ENCODE measurements at regions not wholly inside any gene's neighbourhood (a gene's known extent, or its start where the extent isn't known, plus 50 kb on each side); places are given as distances from the start of the nearest gene placed in this dataset.

DNA sequence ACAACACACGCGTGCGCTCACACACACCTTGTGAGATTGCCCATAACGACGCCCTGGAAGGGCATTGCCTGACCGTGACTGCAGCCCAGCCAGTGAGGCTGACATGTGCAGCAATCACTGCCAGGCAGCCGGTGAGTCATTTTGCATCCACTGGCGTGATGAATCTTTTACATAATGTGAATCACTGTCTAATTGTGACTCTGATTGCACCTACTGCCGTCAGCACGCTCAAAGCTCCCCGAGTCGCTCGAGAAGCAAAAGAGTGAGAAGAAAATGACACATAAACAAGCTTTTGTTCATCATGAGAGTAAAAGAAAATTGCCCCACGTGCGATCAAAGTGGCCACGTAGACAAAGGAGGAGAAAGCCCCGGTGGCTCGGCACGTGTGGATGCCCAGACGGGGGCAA, 117.4 kb upstream of the PFKP start (continued):
- TF ChIP-seq, protein P1, sequence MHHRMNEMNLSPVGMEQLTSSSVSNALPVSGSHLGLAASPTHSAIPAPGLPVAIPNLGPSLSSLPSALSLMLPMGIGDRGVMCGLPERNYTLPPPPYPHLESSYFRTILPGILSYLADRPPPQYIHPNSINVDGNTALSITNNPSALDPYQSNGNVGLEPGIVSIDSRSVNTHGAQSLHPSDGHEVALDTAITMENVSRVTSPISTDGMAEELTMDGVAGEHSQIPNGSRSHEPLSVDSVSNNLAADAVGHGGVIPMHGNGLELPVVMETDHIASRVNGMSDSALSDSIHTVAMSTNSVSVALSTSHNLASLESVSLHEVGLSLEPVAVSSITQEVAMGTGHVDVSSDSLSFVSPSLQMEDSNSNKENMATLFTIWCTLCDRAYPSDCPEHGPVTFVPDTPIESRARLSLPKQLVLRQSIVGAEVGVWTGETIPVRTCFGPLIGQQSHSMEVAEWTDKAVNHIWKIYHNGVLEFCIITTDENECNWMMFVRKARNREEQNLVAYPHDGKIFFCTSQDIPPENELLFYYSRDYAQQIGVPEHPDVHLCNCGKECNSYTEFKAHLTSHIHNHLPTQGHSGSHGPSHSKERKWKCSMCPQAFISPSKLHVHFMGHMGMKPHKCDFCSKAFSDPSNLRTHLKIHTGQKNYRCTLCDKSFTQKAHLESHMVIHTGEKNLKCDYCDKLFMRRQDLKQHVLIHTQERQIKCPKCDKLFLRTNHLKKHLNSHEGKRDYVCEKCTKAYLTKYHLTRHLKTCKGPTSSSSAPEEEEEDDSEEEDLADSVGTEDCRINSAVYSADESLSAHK (tag by site-specific recombination; IDR thresholded peaks at IDR 0.05): no peak
- no peak for TF ChIP-seq KLF7 (tag by site-specific recombination; IDR thresholded peaks at IDR 0.05; ENCODE audit: borderline replicate concordance)
- no peak for TF ChIP-seq ZNF221 (tag by site-specific recombination; IDR thresholded peaks at IDR 0.05; ENCODE audit: borderline replicate concordance)
- peak; percentile 86; the same call in 1 of the 2 replicates for TF ChIP-seq ZNF660 (tag by site-specific recombination; IDR thresholded peaks at IDR 0.05)
- TF ChIP-seq ZNF24 (tag by site-specific recombination; IDR thresholded peaks at IDR 0.05): peak; percentile 34; the same call in 1 of the 2 replicates
- TF ChIP-seq ZNF140 (tag by site-specific recombination; IDR thresholded peaks at IDR 0.05): no peak
- no peak for TF ChIP-seq ZNF610 (tag by site-specific recombination; IDR thresholded peaks at IDR 0.05; ENCODE audit: borderline replicate concordance)
- TF ChIP-seq ZNF335 (tag by site-specific recombination; conservative IDR thresholded peaks at IDR 0.05): 0 out of 2 replicates have a peak, but pooled peaks have one; percentile 5
- TF ChIP-seq, protein P2, sequence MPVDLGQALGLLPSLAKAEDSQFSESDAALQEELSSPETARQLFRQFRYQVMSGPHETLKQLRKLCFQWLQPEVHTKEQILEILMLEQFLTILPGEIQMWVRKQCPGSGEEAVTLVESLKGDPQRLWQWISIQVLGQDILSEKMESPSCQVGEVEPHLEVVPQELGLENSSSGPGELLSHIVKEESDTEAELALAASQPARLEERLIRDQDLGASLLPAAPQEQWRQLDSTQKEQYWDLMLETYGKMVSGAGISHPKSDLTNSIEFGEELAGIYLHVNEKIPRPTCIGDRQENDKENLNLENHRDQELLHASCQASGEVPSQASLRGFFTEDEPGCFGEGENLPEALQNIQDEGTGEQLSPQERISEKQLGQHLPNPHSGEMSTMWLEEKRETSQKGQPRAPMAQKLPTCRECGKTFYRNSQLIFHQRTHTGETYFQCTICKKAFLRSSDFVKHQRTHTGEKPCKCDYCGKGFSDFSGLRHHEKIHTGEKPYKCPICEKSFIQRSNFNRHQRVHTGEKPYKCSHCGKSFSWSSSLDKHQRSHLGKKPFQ (tag by site-specific recombination; IDR thresholded peaks at IDR 0.05): no peak
- TF ChIP-seq ZNF223 (tag by site-specific recombination; IDR thresholded peaks at IDR 0.05): no peak
- no peak for TF ChIP-seq ZNF677 (tag by site-specific recombination; IDR thresholded peaks at IDR 0.05)
- TF ChIP-seq ZNF132 (tag by site-specific recombination; IDR thresholded peaks at IDR 0.05; ENCODE audit: borderline replicate concordance): no peak
- TF ChIP-seq, protein P3, sequence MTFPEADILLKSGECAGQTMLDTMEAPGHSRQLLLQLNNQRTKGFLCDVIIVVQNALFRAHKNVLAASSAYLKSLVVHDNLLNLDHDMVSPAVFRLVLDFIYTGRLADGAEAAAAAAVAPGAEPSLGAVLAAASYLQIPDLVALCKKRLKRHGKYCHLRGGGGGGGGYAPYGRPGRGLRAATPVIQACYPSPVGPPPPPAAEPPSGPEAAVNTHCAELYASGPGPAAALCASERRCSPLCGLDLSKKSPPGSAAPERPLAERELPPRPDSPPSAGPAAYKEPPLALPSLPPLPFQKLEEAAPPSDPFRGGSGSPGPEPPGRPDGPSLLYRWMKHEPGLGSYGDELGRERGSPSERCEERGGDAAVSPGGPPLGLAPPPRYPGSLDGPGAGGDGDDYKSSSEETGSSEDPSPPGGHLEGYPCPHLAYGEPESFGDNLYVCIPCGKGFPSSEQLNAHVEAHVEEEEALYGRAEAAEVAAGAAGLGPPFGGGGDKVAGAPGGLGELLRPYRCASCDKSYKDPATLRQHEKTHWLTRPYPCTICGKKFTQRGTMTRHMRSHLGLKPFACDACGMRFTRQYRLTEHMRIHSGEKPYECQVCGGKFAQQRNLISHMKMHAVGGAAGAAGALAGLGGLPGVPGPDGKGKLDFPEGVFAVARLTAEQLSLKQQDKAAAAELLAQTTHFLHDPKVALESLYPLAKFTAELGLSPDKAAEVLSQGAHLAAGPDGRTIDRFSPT (tag by site-specific recombination; IDR thresholded peaks at IDR 0.05): peak; percentile 84
- TF ChIP-seq ZNF624 (tag by site-specific recombination; IDR thresholded peaks at IDR 0.05): no peak
- no peak for TF ChIP-seq ZNF76 (tag by site-specific recombination; IDR thresholded peaks at IDR 0.05; ENCODE audit: borderline replicate concordance, low read depth)
- TF ChIP-seq ZNF768 (tag by site-specific recombination; IDR thresholded peaks at IDR 0.05): no peak
- no peak for TF ChIP-seq ZNF426 (tag by site-specific recombination; IDR thresholded peaks at IDR 0.05)
- no peak for TF ChIP-seq ZNF146 (tag by site-specific recombination; IDR thresholded peaks at IDR 0.05)
- peak; percentile 61; the same call in 1 of the 2 replicates for TF ChIP-seq ZFP37 (tag by site-specific recombination; IDR thresholded peaks at IDR 0.05)
- no peak for TF ChIP-seq ZNF654 (tag by site-specific recombination; IDR thresholded peaks at IDR 0.05; ENCODE audit: low read depth)
- TF ChIP-seq, protein P4, sequence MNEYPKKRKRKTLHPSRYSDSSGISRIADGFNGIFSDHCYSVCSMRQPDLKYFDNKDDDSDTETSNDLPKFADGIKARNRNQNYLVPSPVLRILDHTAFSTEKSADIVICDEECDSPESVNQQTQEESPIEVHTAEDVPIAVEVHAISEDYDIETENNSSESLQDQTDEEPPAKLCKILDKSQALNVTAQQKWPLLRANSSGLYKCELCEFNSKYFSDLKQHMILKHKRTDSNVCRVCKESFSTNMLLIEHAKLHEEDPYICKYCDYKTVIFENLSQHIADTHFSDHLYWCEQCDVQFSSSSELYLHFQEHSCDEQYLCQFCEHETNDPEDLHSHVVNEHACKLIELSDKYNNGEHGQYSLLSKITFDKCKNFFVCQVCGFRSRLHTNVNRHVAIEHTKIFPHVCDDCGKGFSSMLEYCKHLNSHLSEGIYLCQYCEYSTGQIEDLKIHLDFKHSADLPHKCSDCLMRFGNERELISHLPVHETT (tag by site-specific recombination; IDR thresholded peaks at IDR 0.05): peak; percentile 64; the same call in 1 of the 2 replicates
- TF ChIP-seq MYNN (tag by site-specific recombination; IDR thresholded peaks at IDR 0.05; ENCODE audit: borderline replicate concordance): no peak
- TF ChIP-seq, protein P5, sequence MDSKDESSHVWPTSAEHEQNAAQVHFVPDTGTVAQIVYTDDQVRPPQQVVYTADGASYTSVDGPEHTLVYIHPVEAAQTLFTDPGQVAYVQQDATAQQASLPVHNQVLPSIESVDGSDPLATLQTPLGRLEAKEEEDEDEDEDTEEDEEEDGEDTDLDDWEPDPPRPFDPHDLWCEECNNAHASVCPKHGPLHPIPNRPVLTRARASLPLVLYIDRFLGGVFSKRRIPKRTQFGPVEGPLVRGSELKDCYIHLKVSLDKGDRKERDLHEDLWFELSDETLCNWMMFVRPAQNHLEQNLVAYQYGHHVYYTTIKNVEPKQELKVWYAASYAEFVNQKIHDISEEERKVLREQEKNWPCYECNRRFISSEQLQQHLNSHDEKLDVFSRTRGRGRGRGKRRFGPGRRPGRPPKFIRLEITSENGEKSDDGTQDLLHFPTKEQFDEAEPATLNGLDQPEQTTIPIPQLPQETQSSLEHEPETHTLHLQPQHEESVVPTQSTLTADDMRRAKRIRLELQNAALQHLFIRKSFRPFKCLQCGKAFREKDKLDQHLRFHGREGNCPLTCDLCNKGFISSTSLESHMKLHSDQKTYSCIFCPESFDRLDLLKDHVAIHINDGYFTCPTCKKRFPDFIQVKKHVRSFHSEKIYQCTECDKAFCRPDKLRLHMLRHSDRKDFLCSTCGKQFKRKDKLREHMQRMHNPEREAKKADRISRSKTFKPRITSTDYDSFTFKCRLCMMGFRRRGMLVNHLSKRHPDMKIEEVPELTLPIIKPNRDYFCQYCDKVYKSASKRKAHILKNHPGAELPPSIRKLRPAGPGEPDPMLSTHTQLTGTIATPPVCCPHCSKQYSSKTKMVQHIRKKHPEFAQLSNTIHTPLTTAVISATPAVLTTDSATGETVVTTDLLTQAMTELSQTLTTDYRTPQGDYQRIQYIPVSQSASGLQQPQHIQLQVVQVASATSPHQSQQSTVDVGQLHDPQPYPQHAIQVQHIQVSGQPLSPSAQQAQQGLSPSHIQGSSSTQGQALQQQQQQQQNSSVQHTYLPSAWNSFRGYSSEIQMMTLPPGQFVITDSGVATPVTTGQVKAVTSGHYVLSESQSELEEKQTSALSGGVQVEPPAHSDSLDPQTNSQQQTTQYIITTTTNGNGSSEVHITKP (tag by site-specific recombination; IDR thresholded peaks at IDR 0.05): no peak
- TF ChIP-seq ZNF521 (tag by site-specific recombination; IDR thresholded peaks at IDR 0.05): no peak
- TF ChIP-seq, protein P6, sequence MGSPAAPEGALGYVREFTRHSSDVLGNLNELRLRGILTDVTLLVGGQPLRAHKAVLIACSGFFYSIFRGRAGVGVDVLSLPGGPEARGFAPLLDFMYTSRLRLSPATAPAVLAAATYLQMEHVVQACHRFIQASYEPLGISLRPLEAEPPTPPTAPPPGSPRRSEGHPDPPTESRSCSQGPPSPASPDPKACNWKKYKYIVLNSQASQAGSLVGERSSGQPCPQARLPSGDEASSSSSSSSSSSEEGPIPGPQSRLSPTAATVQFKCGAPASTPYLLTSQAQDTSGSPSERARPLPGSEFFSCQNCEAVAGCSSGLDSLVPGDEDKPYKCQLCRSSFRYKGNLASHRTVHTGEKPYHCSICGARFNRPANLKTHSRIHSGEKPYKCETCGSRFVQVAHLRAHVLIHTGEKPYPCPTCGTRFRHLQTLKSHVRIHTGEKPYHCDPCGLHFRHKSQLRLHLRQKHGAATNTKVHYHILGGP (tag by site-specific recombination; IDR thresholded peaks at IDR 0.05): no peak
